Heart right ventricle (tissue), 16 donors: ENCODE measurements at regions not wholly inside any gene's neighbourhood (a gene's known extent, or its start where the extent isn't known, plus 50 kb on each side); places are given as distances from the start of the nearest gene placed in this dataset.

Experiments used
- ATAC-seq, 8 donors: fragments of 200-7000 bp; cut with Tn5 transposase; one replicate each; pipeline ENCODE4 v1.9.1; 2020; ENCODE audit warnings: mild to moderate bottlenecking in 8 of 8, moderate library complexity in 8 of 8, moderate number of reproducible peaks in 1 of 8
- DNase-seq, 2 donors: peaks; one replicate each; pipeline ENCODE4 v3.0.0-alpha.2; 2020
- H3K27ac ChIP-seq, 10 donors: fragments of 200-600 bp; sonication (generic) in 2 of 10; one replicate each; pipeline versions ENCODE4 v1.5.0 to v1.8.0; 2020 to 2022; ENCODE audit warnings: mild to moderate bottlenecking in 3 of 10
- H3K27me3 ChIP-seq, 7 donors: fragments of 200-600 bp; one replicate each; pipeline ENCODE4 v1.8.0; 2021 to 2022; ENCODE audit warnings: mild to moderate bottlenecking in 2 of 7
- H3K36me3 ChIP-seq, 9 donors: fragments of 200-600 bp; sonication (generic) in 1 of 9; one replicate each; pipeline versions ENCODE4 v1.5.0 to v1.8.0; 2020 to 2022; ENCODE audit warnings: mild to moderate bottlenecking in 2 of 9
- H3K4me1 ChIP-seq, 9 donors: fragments of 200-600 bp; sonication (generic) in 1 of 9; one replicate each; pipeline versions ENCODE4 v1.5.0 to v1.8.0; 2020 to 2022; ENCODE audit warnings: mild to moderate bottlenecking in 4 of 9
- H3K4me3 ChIP-seq, 10 donors: fragments of 200-600 bp; sonication (generic) in 2 of 10; one replicate each; pipeline versions ENCODE4 v1.5.0 to v1.8.0; 2020 to 2022; ENCODE audit warnings: mild to moderate bottlenecking in 7 of 10, moderate library complexity in 2 of 10
- H3K9me3 ChIP-seq, 11 donors: fragments of 200-600 bp in 10 of 11; sonication (generic) in 2 of 11; one replicate each; pipeline versions ENCODE4 v1.5.0 to v1.8.0; 2013 to 2022; ENCODE audit warnings: mild to moderate bottlenecking in 2 of 11, control low read depth in 1 of 11, moderate library complexity in 1 of 11
- WGBS, 2 donors: extraction: QIAGEN DNeasy Blood & Tissue Kit; methylation state at CpG; one replicate each; pipeline ENCODE4 v1.1.7; 2013; ENCODE audit warnings: inconsistent platforms in 1 of 2; 5-methylcytosine and 5-hydroxymethylcytosine counted together
- intact Hi-C, 10 donors: fragments of 100-400 bp; cut with DNase I; formaldehyde crosslinking; loops; one replicate each; pipeline versions ENCODE4 v1.11.1 to v1.14.2; 2022
- TF ChIP-seq, protein P1 (sequence below), 9 donors: fragments of 200-600 bp; sonication (generic) in 2 of 9; IDR thresholded peaks; one replicate each; pipeline versions ENCODE4 v1.5.0 to v1.8.0; 2021 to 2022; ENCODE audit warnings: antibody characterized with exemption in 9 of 9, mild to moderate bottlenecking in 5 of 9, moderate library complexity in 1 of 9
- donor health status: Arrhythmogenic right ventricular cardiomyopathy.
- donor health status: ischemic (EF 13 %, LVEDD 7.1; RV severe dilation, severe dysfunction).
- donor health status: healthy with polysubstance abuse.
- donor health status: DM: no; HTN: yes; CAD: no.
- donor health status: DM: no; HTN: no; CAD: no.
- donor health status: ischemic (EF 25% LVEDD 6.9; RV normal size, moderate dysfunction).
- donor health status: ischemic (EF 25% LVEDD 5.7; RV mildly dilated, moderate dysfunction).
- donor health status: healthy.
- donor health status: DM: yes; HTN: yes; CAD: no.
- donor health status: Ischemic cardiomyopathy.
- donor health status: ischemic (EF 35%, LVEDD 5.7; RV mildly dilated, moderate dysfunction).
- donor health status: nonischemic (EF 11% LVEDD 7.7; RV severe dilation, severe dysfunction).
- donor health status: DM: yes; HTN: yes; CAD: no.
- donor health status: PGD.
- donor health status: ischemic (EF 29% LVEDD 5.4; RV normal size, mild dysfunction).
- donor health status: nonischemic (EF 23%, LVEDD 6.1; RV moderate dilation, normal function).

DNA sequence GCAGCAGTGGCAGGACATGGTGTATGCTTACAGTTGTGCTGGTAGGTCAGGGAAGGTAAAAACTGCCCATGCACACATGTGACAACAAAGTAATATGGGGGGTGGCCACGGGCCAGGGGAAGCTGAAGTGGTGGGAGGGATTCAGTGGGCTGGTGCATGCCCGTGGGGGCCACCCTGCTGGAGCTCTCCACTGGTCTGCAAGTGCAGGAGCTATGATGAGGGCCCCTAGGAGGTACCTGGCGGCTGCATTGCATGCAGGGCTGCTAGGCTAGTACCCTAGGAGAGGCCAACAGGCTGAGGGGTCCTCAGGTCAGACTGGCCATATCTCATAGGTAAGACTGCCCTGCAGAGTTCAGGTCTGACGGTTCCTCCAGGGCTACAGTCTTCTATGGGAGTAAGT is 265.9 kb downstream of the NUP35 start:
- WGBS, 2 donors, result 78 to 86% methylated on average over 4 of the region's 4 CpGs
- DNase-seq, result no peak
- Histone ChIP-seq H3K4me1 (no peaks in the 10 kb centered on the region), H3K27me3 (no peaks in the 10 kb centered on the region), H3K27ac (no peak overlapping the region), H3K9me3 (peaks cover 0 to 38% (median 7%) of the 10 kb centered on the region in 11 donors), H3K36me3 (no peaks in the 10 kb centered on the region), H3K4me3 (no peak overlapping the region)
- ATAC-seq, result no peak
- intact Hi-C loops, result no loop called here
- TF ChIP-seq, protein P1, sequence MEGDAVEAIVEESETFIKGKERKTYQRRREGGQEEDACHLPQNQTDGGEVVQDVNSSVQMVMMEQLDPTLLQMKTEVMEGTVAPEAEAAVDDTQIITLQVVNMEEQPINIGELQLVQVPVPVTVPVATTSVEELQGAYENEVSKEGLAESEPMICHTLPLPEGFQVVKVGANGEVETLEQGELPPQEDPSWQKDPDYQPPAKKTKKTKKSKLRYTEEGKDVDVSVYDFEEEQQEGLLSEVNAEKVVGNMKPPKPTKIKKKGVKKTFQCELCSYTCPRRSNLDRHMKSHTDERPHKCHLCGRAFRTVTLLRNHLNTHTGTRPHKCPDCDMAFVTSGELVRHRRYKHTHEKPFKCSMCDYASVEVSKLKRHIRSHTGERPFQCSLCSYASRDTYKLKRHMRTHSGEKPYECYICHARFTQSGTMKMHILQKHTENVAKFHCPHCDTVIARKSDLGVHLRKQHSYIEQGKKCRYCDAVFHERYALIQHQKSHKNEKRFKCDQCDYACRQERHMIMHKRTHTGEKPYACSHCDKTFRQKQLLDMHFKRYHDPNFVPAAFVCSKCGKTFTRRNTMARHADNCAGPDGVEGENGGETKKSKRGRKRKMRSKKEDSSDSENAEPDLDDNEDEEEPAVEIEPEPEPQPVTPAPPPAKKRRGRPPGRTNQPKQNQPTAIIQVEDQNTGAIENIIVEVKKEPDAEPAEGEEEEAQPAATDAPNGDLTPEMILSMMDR (IDR thresholded peaks at IDR 0.05), result no peak

DNA sequence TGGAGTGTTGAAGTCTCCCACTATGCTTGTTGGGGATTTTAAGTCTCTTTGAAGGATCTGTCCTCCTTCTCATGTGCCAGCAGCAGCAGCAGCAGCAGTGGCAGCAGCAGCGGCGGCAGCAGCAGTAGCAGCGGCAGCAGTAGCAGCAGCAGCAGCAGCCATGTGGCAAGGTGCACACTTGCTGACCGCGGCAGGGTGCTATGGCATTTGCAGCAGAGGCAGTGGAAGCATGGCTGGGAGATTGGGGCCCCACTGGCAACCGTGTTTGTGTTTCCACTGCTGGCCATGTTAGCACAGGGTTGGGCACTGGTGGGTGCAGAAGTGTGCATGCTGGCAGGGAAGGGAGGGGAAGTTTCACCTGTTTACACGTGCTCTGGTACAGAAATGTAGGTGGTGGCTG is 280.1 kb downstream of the NUP35 start:
- intact Hi-C loops, result no loop called here
- no peaks in the 10 kb centered on the region for H3K27me3 ChIP-seq
- H3K4me3 ChIP-seq, result no peak overlapping the region
- H3K27ac ChIP-seq, result no peak overlapping the region
- TF ChIP-seq, protein P1 (IDR thresholded peaks at IDR 0.05), result no peak
- DNase-seq, result no peak
- no peaks in the 10 kb centered on the region for H3K36me3 ChIP-seq
- 89 to 90% methylated on average over 7 of the region's 7 CpGs for WGBS, 2 donors
- H3K4me1 ChIP-seq, result no peaks in the 10 kb centered on the region
- no peak for ATAC-seq
- peaks cover 0 to 20% (median 0%) of the 10 kb centered on the region in 11 donors for H3K9me3 ChIP-seq

DNA sequence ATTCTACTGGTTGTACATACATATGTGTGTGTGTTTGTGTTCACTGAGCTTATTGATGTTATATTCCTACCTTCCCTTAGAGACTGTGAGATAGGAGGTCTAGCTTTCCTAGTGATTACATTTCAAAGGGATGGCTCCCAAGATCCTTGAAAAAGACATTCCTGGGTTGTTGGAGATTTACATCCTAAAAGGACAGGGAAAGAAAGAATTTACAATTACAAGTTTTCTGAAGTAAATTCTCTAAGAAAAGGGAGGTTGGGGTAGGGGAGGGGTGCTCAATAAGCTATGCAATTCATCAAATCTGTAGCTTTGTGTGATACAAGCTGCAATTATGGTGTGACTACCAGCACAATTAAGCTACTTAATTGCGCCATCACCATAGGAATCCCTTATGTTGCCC is 284.3 kb downstream of the NUP35 start:
- 0% methylated on average over 1 of the region's 1 CpG for WGBS, 2 donors
- Histone ChIP-seq H3K4me3 (no peak overlapping the region), H3K36me3 (no peaks in the 10 kb centered on the region), H3K27ac (no peak overlapping the region), H3K4me1 (no peaks in the 10 kb centered on the region), H3K9me3 (peaks cover 0 to 10% (median 0%) of the 10 kb centered on the region in 11 donors), H3K27me3 (no peaks in the 10 kb centered on the region)
- ATAC-seq (no peak), DNase-seq (no peak)
- intact Hi-C loops, result no loop called here
- TF ChIP-seq, protein P1 (IDR thresholded peaks at IDR 0.05), result no peak

DNA sequence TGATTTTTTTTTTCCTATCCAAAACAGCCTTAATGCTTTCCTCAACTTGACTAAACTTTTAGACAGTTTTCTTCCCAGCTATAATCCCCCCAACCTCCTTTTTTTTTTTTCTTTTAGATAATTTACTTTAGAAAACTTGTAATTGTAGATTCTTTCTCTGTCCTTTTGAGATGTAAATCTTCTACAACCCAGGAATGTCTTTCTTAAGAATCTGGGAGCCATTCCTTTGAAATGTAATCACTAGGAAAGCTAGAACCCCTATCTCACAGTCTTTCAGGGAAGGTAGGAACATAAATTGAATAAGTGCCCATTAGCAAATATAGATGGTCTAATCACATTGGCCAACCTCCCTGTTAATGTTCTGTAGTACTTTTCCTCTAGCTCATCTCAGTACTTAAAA is 285.4 kb downstream of the NUP35 start:
- H3K36me3 ChIP-seq, result no peaks in the 10 kb centered on the region
- no peak overlapping the region for H3K4me3 ChIP-seq
- H3K27ac ChIP-seq, result no peak overlapping the region
- intact Hi-C loops, result no loop called here
- H3K27me3 ChIP-seq, result no peaks in the 10 kb centered on the region
- DNase-seq (no peak), ATAC-seq (no peak)
- H3K9me3 ChIP-seq, result no peaks in the 10 kb centered on the region
- TF ChIP-seq, protein P1 (IDR thresholded peaks at IDR 0.05), result no peak
- H3K4me1 ChIP-seq, result no peaks in the 10 kb centered on the region

DNA sequence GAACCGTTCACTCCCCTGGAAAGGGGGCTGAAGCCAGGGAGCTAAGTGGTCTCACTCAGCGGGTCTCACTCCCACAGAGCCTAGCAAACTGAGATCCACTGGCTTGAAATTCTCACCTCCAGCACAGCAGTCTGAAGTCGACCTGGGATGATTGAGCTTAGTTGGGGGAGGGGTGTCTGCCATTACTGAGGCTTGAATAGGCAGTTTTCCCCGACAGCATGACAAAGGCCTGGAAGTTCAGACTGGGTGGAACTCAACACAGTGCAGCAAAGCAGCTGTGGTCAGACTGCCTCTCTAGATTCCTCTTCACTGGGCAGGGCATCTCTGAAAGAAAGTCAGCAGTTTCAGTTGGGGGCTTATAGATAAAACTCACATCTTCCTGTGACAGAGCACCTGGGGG is 292.5 kb downstream of the NUP35 start:
- TF ChIP-seq, protein P1 (IDR thresholded peaks at IDR 0.05), result no peak
- no peak for ATAC-seq
- no peak for DNase-seq
- Histone ChIP-seq H3K27me3 (no peaks in the 10 kb centered on the region), H3K36me3 (no peaks in the 10 kb centered on the region), H3K27ac (no peak overlapping the region), H3K4me3 (no peak overlapping the region), H3K4me1 (no peaks in the 10 kb centered on the region), H3K9me3 (peaks cover 0 to 6% (median 0%) of the 10 kb centered on the region in 11 donors)
- intact Hi-C loops, result no loop called here
- whole genome bisulfite sequencing, 2 donors, result 52 to 56% methylated on average over 4 of the region's 4 CpGs
